ENCODE measurements at regions not wholly inside any gene's neighbourhood (a gene's known extent, or its start where the extent isn't known, plus 50 kb on each side); places are given as distances from the start of the nearest gene placed in this dataset.
"Not testable (repeated sequence)": the region's sequence is repeated elsewhere in the genome, so short reads cannot be mapped to it uniquely, and the experiment has no call there.

GRCh38 chr15:35179739-35180138 lies 94.6 kb upstream of the NANOGP8 start:
- no peaks in the 10 kb centered on the region for H3K4me1 ChIP-seq (ENCODE audit: insufficient read depth, low read length)
- ATAC-seq (ENCODE audit: insufficient read depth, low read depth) (no peak), DNase-seq (no peak)
- no peak overlapping the region for H3K27ac ChIP-seq (ENCODE audit: low read length)
- H2AFZ ChIP-seq (ENCODE audit: low read depth, low read length), result no peak overlapping the region
- H3K27me3 ChIP-seq (ENCODE audit: insufficient read depth, low read length, poor library complexity), result no peaks in the 10 kb centered on the region
- H3K36me3 ChIP-seq (ENCODE audit: insufficient read depth, low read length), result no peaks in the 10 kb centered on the region
- H3K4me2 ChIP-seq (ENCODE audit: insufficient read depth, low read length), result no peak overlapping the region
- H3K9me3 ChIP-seq (ENCODE audit: insufficient read depth, low read length, severe bottlenecking), result no peaks in the 10 kb centered on the region
- no peaks in the 10 kb centered on the region for H4K20me1 ChIP-seq (ENCODE audit: insufficient read depth, low read length)
- H3K9ac ChIP-seq (ENCODE audit: low read depth, low read length), result no peak overlapping the region
- no peak overlapping the region for H3K4me3 ChIP-seq (ENCODE audit: low read depth in 1 of 2, low read length in 2 of 2)
- H3K79me2 ChIP-seq (ENCODE audit: insufficient read depth, low read length), result no peaks in the 10 kb centered on the region
- TF ChIP-seq CTCF (IDR thresholded peaks at IDR 0.05; ENCODE audit: borderline replicate concordance, extremely low read depth, low read length, poor library complexity, severe bottlenecking) (no peak), EZH2 (IDR thresholded peaks at IDR 0.05; ENCODE audit: borderline replicate concordance, low read depth, low read length, severe bottlenecking) (no peak)

- H3K36me3 ChIP-seq (ENCODE audit: insufficient read depth, low read length); H3K27ac ChIP-seq (ENCODE audit: low read length); H3K27me3 ChIP-seq (ENCODE audit: insufficient read depth, low read length, poor library complexity); H3K4me1 ChIP-seq (ENCODE audit: insufficient read depth, low read length); H3K79me2 ChIP-seq (ENCODE audit: insufficient read depth, low read length); H3K9ac ChIP-seq (ENCODE audit: low read depth, low read length); H2AFZ ChIP-seq (ENCODE audit: low read depth, low read length); H4K20me1 ChIP-seq (ENCODE audit: insufficient read depth, low read length); H3K4me3 ChIP-seq (ENCODE audit: low read depth in 1 of 2, low read length in 2 of 2); ATAC-seq (ENCODE audit: insufficient read depth, low read depth); H3K9me3 ChIP-seq (ENCODE audit: insufficient read depth, low read length, severe bottlenecking); H3K4me2 ChIP-seq (ENCODE audit: insufficient read depth, low read length); DNase-seq: not testable (repeated sequence)
Observed at GRCh38 chr15:35178186-35178585, 93.1 kb upstream of the NANOGP8 start.

GRCh38 chr15:35174948-35175347 lies 89.9 kb upstream of the NANOGP8 start:
- H3K36me3 ChIP-seq (ENCODE audit: insufficient read depth, low read length), result no peaks in the 10 kb centered on the region
- no peaks in the 10 kb centered on the region for H3K4me1 ChIP-seq (ENCODE audit: insufficient read depth, low read length)
- H2AFZ ChIP-seq (ENCODE audit: low read depth, low read length), result no peak overlapping the region
- H3K27ac ChIP-seq (ENCODE audit: low read length), result no peak overlapping the region
- H3K9me3 ChIP-seq (ENCODE audit: insufficient read depth, low read length, severe bottlenecking), result no peaks in the 10 kb centered on the region
- DNase-seq (no peak), ATAC-seq (ENCODE audit: insufficient read depth, low read depth) (no peak)
- H4K20me1 ChIP-seq (ENCODE audit: insufficient read depth, low read length), result no peaks in the 10 kb centered on the region
- H3K79me2 ChIP-seq (ENCODE audit: insufficient read depth, low read length), result no peaks in the 10 kb centered on the region
- TF ChIP-seq EZH2 (IDR thresholded peaks at IDR 0.05; ENCODE audit: borderline replicate concordance, low read depth, low read length, severe bottlenecking), result no peak
- TF ChIP-seq CTCF (IDR thresholded peaks at IDR 0.05; ENCODE audit: borderline replicate concordance, extremely low read depth, low read length, poor library complexity, severe bottlenecking), result no peak
- H3K27me3 ChIP-seq (ENCODE audit: insufficient read depth, low read length, poor library complexity), result no peaks in the 10 kb centered on the region
- no peak overlapping the region for H3K9ac ChIP-seq (ENCODE audit: low read depth, low read length)
- no peak overlapping the region for H3K4me2 ChIP-seq (ENCODE audit: insufficient read depth, low read length)
- no peak overlapping the region for H3K4me3 ChIP-seq (ENCODE audit: low read depth in 1 of 2, low read length in 2 of 2)

GRCh38 chr15:35173444-35174118 lies 88.5 kb upstream of the NANOGP8 start:
- Histone ChIP-seq H2AFZ (ENCODE audit: low read depth, low read length) (no peak overlapping the region), H3K9ac (ENCODE audit: low read depth, low read length) (no peak overlapping the region), H4K20me1 (ENCODE audit: insufficient read depth, low read length) (no peaks in the 10 kb centered on the region), H3K4me3 (ENCODE audit: low read depth in 1 of 2, low read length in 2 of 2) (no peak overlapping the region), H3K27me3 (ENCODE audit: insufficient read depth, low read length, poor library complexity) (no peaks in the 10 kb centered on the region), H3K4me1 (ENCODE audit: insufficient read depth, low read length) (no peaks in the 10 kb centered on the region), H3K9me3 (ENCODE audit: insufficient read depth, low read length, severe bottlenecking) (no peaks in the 10 kb centered on the region), H3K27ac (ENCODE audit: low read length) (no peak overlapping the region), H3K36me3 (ENCODE audit: insufficient read depth, low read length) (no peaks in the 10 kb centered on the region), H3K79me2 (ENCODE audit: insufficient read depth, low read length) (no peaks in the 10 kb centered on the region), H3K4me2 (ENCODE audit: insufficient read depth, low read length) (no peak overlapping the region)
- ATAC-seq (ENCODE audit: insufficient read depth, low read depth) (no peak), DNase-seq (no peak)
- TF ChIP-seq EZH2 (IDR thresholded peaks at IDR 0.05; ENCODE audit: borderline replicate concordance, low read depth, low read length, severe bottlenecking) (no peak), CTCF (IDR thresholded peaks at IDR 0.05; ENCODE audit: borderline replicate concordance, extremely low read depth, low read length, poor library complexity, severe bottlenecking) (no peak)
